Activated B cell treated with CpG ODN at 0.5 μM for 24 hours (primary cell): ENCODE measurements at regions not wholly inside any gene's neighbourhood (a gene's known extent, or its start where the extent isn't known, plus 50 kb on each side); places are given as distances from the start of the nearest gene placed in this dataset.
"Not testable (repeated sequence)": the region's sequence is repeated elsewhere in the genome, so short reads cannot be mapped to it uniquely, and the experiment has no call there.

Experiments
- ATAC-seq: fragments of 200-7000 bp; cut with Tn5 transposase; one replicate; pipeline ENCODE4 v1.10.0; 2021; ENCODE audit warnings: low read depth, mild to moderate bottlenecking, moderate library complexity
- CTCF ChIA-PET: fragments of 350-600 bp; sonication (Branson Sonifier 250); formaldehyde crosslinking; loops from one replicate; lab custom pipeline; 2021; ENCODE audit warnings: antibody characterized with exemption; lab: Charles Lee
- POLR2A ChIA-PET: fragments of 350-600 bp; sonication (Branson Sonifier 250); formaldehyde crosslinking; loops from one replicate; lab custom pipeline; 2021; ENCODE audit warnings: antibody characterized with exemption; lab: Charles Lee
- DNase-seq: peaks from one replicate; pipeline ENCODE4 v3.0.0; 2022
- H3K27ac Mint-ChIP-seq: one replicate; pipeline ENCODE4 v1.8.0; 2020; ENCODE audit warnings: mixed read lengths
- H3K27me3 Mint-ChIP-seq: one replicate; pipeline ENCODE4 v1.8.0; 2021; ENCODE audit warnings: mixed read lengths
- H3K36me3 Mint-ChIP-seq: one replicate; pipeline ENCODE4 v1.8.0; 2021; ENCODE audit warnings: low read depth, mixed read lengths
- H3K4me1 Mint-ChIP-seq: one replicate; pipeline ENCODE4 v1.8.0; 2021; ENCODE audit warnings: mixed read lengths
- H3K4me3 Mint-ChIP-seq: one replicate; pipeline ENCODE4 v1.8.0; 2020; ENCODE audit warnings: mild to moderate bottlenecking, mixed read lengths
- H3K9me3 Mint-ChIP-seq: one replicate; pipeline ENCODE4 v1.8.0; 2020; ENCODE audit warnings: mixed read lengths
- intact Hi-C: fragments of 100-400 bp; cut with micrococcal nuclease; formaldehyde crosslinking; loops from one replicate; pipeline ENCODE4 v1.15.1; 2024
- TF ChIP-seq, protein P1 (sequence below): fragments of 200-600 bp; IDR thresholded peaks from one replicate; pipeline ENCODE4 v1.8.0; 2022; ENCODE audit warnings: antibody characterized with exemption, mild to moderate bottlenecking

DNA sequence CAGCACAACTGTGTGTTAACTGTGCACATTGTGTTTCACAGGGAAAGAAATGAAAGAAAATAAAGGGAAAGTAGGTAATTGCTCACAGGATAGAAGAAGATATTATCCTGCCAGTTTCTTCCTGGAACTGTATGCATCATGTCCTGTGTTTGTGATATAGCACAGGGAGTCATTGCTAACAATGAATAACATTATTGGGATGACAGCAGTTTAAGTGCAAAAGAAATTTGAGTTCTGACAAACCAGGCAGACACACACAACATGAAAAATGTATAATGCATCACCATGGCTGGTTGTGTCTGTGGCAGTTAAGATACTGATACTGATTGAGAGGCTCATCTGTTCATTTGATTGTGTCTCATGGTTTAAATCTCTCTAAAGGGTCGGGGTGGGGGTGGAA, 145.4 kb downstream of the SPATA31D1 start:
- ATAC-seq (no peak), DNase-seq (no peak)
- POLR2A ChIA-PET: no interaction called here
- no peaks in the 10 kb centered on the region for H3K36me3 Mint-ChIP-seq
- H3K4me1 Mint-ChIP-seq: peaks cover 41% of the 10 kb centered on the region
- intact Hi-C loops: no loop called here
- CTCF ChIA-PET: no interaction called here
- peaks cover 5% of the 10 kb centered on the region for H3K9me3 Mint-ChIP-seq
- TF ChIP-seq, protein P1, sequence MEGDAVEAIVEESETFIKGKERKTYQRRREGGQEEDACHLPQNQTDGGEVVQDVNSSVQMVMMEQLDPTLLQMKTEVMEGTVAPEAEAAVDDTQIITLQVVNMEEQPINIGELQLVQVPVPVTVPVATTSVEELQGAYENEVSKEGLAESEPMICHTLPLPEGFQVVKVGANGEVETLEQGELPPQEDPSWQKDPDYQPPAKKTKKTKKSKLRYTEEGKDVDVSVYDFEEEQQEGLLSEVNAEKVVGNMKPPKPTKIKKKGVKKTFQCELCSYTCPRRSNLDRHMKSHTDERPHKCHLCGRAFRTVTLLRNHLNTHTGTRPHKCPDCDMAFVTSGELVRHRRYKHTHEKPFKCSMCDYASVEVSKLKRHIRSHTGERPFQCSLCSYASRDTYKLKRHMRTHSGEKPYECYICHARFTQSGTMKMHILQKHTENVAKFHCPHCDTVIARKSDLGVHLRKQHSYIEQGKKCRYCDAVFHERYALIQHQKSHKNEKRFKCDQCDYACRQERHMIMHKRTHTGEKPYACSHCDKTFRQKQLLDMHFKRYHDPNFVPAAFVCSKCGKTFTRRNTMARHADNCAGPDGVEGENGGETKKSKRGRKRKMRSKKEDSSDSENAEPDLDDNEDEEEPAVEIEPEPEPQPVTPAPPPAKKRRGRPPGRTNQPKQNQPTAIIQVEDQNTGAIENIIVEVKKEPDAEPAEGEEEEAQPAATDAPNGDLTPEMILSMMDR: no peak
- no peaks in the 10 kb centered on the region for H3K27me3 Mint-ChIP-seq
- no peak overlapping the region for H3K4me3 Mint-ChIP-seq
- no peak overlapping the region for H3K27ac Mint-ChIP-seq

DNA sequence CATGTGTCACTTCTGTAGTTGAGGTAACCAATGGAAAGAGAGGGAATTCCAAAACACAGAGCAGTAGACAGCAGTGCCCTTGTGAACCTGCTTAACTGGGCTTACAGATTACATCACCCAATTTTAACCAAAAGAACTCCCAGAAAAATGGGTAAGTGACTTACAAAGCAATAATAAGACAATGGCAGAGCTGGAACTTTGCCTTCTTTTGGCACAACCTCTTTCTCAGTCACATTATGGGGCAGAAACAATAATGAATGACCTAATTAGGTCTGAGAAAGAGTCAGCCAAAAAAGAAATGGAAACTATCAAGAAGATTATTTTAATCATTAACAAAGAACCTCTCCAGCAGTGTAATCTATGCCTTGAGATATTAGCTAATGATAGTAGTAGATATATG, 146.5 kb downstream of the SPATA31D1 start:
- intact Hi-C loops: no loop called here
- Mint-ChIP-seq H3K27ac (no peak overlapping the region), H3K27me3 (no peaks in the 10 kb centered on the region), H3K4me3 (no peak overlapping the region), H3K9me3 (peaks cover 5% of the 10 kb centered on the region), H3K36me3 (no peaks in the 10 kb centered on the region), H3K4me1 (peaks cover 34% of the 10 kb centered on the region)
- ATAC-seq (no peak), DNase-seq (no peak)
- ChIA-PET CTCF (no interaction called here), POLR2A (interaction anchor here (0.6 kb wide), 1 partner anchor 11 kb away, joined by 4 read pairs; no protein-coding TSS in a partner anchor)
- TF ChIP-seq, protein P1: no peak

DNA sequence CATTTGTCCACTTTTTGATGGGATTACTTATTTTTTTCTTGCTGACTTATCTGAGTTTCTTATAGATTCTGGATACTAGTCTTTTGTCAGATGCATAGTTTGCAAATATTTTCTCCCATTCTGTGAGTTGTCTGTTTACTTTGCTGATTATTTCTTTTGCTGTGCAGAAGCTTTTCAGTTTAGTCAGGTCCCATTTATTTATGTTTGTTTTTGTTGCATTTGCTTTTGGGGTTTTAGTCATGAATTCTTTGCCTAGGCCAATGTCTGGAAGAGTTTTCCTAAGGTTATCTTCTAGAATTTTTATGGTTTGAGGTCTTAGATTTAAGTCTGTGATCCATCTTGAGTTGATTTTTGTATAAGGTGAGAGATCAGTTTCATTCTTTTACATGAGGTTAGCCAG, 149.5 kb downstream of the SPATA31D1 start:
- ATAC-seq, CTCF ChIA-PET, intact Hi-C loops, H3K27ac Mint-ChIP-seq, H3K36me3 Mint-ChIP-seq, H3K4me3 Mint-ChIP-seq, H3K9me3 Mint-ChIP-seq, H3K27me3 Mint-ChIP-seq, POLR2A ChIA-PET, DNase-seq: not testable (repeated sequence)
- peaks cover 14% of the 10 kb centered on the region for H3K4me1 Mint-ChIP-seq

DNA sequence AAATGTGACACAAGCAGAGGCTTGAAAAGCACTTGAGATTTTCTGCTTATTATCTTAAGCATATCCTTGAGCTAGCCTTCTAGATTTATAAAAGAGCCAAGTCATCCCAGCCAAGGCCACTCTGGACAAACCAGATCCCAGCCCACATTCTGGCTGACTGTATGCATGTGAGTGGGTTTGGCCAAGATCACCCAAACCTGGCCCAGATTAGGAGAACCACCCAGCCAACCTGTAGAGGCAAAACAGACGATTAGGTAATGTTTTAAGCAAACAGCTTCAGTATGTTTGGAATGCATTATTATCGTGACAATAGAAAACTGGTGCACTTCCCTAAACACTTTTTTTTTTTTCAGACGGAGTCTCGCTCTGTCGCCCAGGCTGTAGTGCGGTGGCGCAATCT, 151.9 kb downstream of the SPATA31D1 start:
- H3K9me3 Mint-ChIP-seq: peaks cover 5% of the 10 kb centered on the region
- intact Hi-C loops: no loop called here
- DNase-seq: no peak
- ATAC-seq: no peak
- ChIA-PET POLR2A (no interaction called here), CTCF (no interaction called here)
- H3K27ac Mint-ChIP-seq: no peak overlapping the region
- no peaks in the 10 kb centered on the region for H3K36me3 Mint-ChIP-seq
- no peaks in the 10 kb centered on the region for H3K27me3 Mint-ChIP-seq
- TF ChIP-seq, protein P1: no peak
- no peak overlapping the region for H3K4me3 Mint-ChIP-seq
- peaks cover 5% of the 10 kb centered on the region for H3K4me1 Mint-ChIP-seq

DNA sequence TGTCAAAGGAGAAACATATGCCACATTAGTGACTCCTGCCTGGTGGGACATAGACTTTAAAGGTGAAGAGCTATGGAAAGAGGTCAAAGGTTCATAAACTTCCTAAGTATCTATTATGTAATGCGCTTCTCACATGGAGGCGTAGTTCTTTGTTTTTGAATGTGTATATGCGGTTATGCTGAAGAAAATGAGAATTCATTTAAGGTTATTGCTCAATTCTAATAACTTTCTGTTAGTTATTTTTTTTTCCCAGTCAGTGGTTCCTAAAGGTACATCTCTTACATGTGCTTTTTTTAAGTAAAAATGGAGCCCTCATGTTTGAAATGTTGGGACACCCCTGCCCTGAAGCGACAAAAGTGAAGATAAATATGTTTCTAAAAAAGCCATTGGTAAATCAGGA, 156.2 kb downstream of the SPATA31D1 start:
- no peak for ATAC-seq
- H3K4me3 Mint-ChIP-seq: no peak overlapping the region
- CTCF ChIA-PET: no interaction called here
- TF ChIP-seq, protein P1: no peak
- H3K27ac Mint-ChIP-seq: no peak overlapping the region
- H3K9me3 Mint-ChIP-seq: no peaks in the 10 kb centered on the region
- no peaks in the 10 kb centered on the region for H3K27me3 Mint-ChIP-seq
- no peaks in the 10 kb centered on the region for H3K36me3 Mint-ChIP-seq
- intact Hi-C loops: no loop called here
- POLR2A ChIA-PET: no interaction called here
- no peak for DNase-seq
- H3K4me1 Mint-ChIP-seq: no peaks in the 10 kb centered on the region

DNA sequence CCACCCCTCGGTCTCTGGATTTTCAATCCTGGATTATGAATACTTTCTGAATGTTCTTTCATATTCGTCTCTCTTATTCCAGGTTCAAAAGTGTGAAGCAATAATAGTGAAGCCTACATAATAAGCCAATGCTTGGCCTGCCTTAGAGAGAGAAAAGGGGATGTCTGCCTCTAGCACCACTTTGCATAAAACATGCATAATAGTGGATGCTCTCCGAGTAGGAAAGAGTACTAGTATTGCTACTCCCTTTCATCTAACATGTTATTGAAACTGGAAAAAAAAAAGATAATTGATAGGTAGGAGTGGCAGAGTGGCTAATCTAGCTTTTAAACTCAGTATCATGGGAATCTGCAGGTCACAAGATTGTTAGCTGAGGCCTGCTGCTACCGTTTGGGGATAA, 158.1 kb downstream of the SPATA31D1 start:
- Mint-ChIP-seq H3K9me3 (no peaks in the 10 kb centered on the region), H3K27me3 (no peaks in the 10 kb centered on the region), H3K27ac (no peak overlapping the region), H3K4me1 (no peaks in the 10 kb centered on the region), H3K36me3 (no peaks in the 10 kb centered on the region), H3K4me3 (no peak overlapping the region)
- intact Hi-C loops: no loop called here
- ATAC-seq (no peak), DNase-seq (no peak)
- TF ChIP-seq, protein P1: no peak
- ChIA-PET POLR2A (no interaction called here), CTCF (no interaction called here)
